MM.1S (cell line): ENCODE measurements at regions not wholly inside any gene's neighbourhood (a gene's known extent, or its start where the extent isn't known, plus 50 kb on each side); places are given as distances from the start of the nearest gene placed in this dataset.

Experiments
- EZH2 ChIP-seq: fragments of 300-600 bp; sonication (generic); optimal IDR thresholded peaks from 2 replicates; pipeline ENCODE3; 2017; ENCODE audit warnings: low read depth, mild to moderate bottlenecking, antibody characterized with exemption, low read length, mixed read lengths
- EZH2phosphoT487 ChIP-seq: fragments of 300-600 bp; sonication (generic); IDR thresholded peaks from 2 replicates; pipeline ENCODE4 v1.6.1; 2018; ENCODE audit warnings: antibody characterized with exemption, low read length
- TF ChIP-seq, protein P1 (sequence below): fragments of 300-600 bp; sonication (generic); IDR thresholded peaks from 2 replicates; pipeline ENCODE4 v1.5.1; 2016; ENCODE audit warnings: antibody characterized with exemption, low read length, mixed read lengths

GRCh38 chr18:37741032-37741623 is 175.5 kb upstream of the CELF4 start:
- TF ChIP-seq, protein P1, sequence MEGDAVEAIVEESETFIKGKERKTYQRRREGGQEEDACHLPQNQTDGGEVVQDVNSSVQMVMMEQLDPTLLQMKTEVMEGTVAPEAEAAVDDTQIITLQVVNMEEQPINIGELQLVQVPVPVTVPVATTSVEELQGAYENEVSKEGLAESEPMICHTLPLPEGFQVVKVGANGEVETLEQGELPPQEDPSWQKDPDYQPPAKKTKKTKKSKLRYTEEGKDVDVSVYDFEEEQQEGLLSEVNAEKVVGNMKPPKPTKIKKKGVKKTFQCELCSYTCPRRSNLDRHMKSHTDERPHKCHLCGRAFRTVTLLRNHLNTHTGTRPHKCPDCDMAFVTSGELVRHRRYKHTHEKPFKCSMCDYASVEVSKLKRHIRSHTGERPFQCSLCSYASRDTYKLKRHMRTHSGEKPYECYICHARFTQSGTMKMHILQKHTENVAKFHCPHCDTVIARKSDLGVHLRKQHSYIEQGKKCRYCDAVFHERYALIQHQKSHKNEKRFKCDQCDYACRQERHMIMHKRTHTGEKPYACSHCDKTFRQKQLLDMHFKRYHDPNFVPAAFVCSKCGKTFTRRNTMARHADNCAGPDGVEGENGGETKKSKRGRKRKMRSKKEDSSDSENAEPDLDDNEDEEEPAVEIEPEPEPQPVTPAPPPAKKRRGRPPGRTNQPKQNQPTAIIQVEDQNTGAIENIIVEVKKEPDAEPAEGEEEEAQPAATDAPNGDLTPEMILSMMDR, result no peak
- TF ChIP-seq EZH2, result no peak
- no peak for TF ChIP-seq EZH2phosphoT487
